Natural killer cell (primary cell): ENCODE measurements at regions not wholly inside any gene's neighbourhood (a gene's known extent, or its start where the extent isn't known, plus 50 kb on each side); places are given as distances from the start of the nearest gene placed in this dataset.
A peak's percentile ranks its signal among the peaks of the same experiment; 100 is the strongest.
"Not testable (repeated sequence)": the region's sequence is repeated elsewhere in the genome, so short reads cannot be mapped to it uniquely, and the experiment has no call there.

ENCODE experiments used
- ATAC-seq, 3 donors: fragments of 150-1000 bp in 2 of 3; fragments of 200-7000 bp in 1 of 3; cut with Tn5 transposase; 1 replicate in 1 of 3; 2 replicates in 2 of 3; pipeline ENCODE4 v1.10.0; 2021; ENCODE audit warnings: mild to moderate bottlenecking in 2 of 3, moderate library complexity in 2 of 3
- DNase-seq, 2 donors: peaks; one replicate each; pipeline versions ENCODE4 v3.0.0 to v3.0.0-alpha.2; 2013 to 2021; ENCODE audit warnings: mixed read lengths in 1 of 2
- H3K27ac ChIP-seq: one replicate; pipeline ENCODE4 v1.5.1; 2013; ENCODE audit warnings: mild to moderate bottlenecking, low read length
- H3K27me3 ChIP-seq: one replicate; pipeline ENCODE4 v1.6.1; 2013; ENCODE audit warnings: low read length; ENCODE audit not compliant: control insufficient read depth, insufficient read depth
- H3K36me3 ChIP-seq: one replicate; pipeline ENCODE4 v1.6.1; 2013; ENCODE audit warnings: low read length; ENCODE audit not compliant: control insufficient read depth, insufficient read depth
- H3K4me1 ChIP-seq: one replicate; pipeline ENCODE4 v1.6.1; 2013; ENCODE audit warnings: low read length; ENCODE audit not compliant: control insufficient read depth, insufficient read depth
- H3K4me3 ChIP-seq: one replicate; pipeline ENCODE4 v1.5.1; 2013; ENCODE audit warnings: low read length
- H3K9me3 ChIP-seq: one replicate; pipeline ENCODE4 v1.6.1; 2013; ENCODE audit warnings: low read length; ENCODE audit not compliant: control insufficient read depth, insufficient read depth
- H3K27ac Mint-ChIP-seq, 2 donors: one replicate each; pipeline ENCODE4 v1.8.0; 2022; ENCODE audit warnings: mild to moderate bottlenecking in 2 of 2, mixed read lengths in 2 of 2, moderate library complexity in 1 of 2
- H3K27me3 Mint-ChIP-seq, 2 donors: one replicate each; pipeline ENCODE4 v1.8.0; 2022; ENCODE audit warnings: low read depth in 2 of 2, mixed read lengths in 2 of 2
- H3K36me3 Mint-ChIP-seq: one replicate; pipeline ENCODE4 v1.8.0; 2022; ENCODE audit warnings: mixed read lengths
- H3K4me1 Mint-ChIP-seq, 2 donors: one replicate each; pipeline ENCODE4 v1.8.0; 2022; ENCODE audit warnings: mixed read lengths in 2 of 2
- H3K4me3 Mint-ChIP-seq: one replicate; pipeline ENCODE4 v1.8.0; 2022; ENCODE audit warnings: mild to moderate bottlenecking, moderate library complexity, mixed read lengths
- H3K9me3 Mint-ChIP-seq, 2 donors: one replicate each; pipeline ENCODE4 v1.8.0; 2022; ENCODE audit warnings: mixed read lengths in 2 of 2
- WGBS: methylation state at CpG from one replicate; pipeline ENCODE4 v1.1.7; 2013; ENCODE audit warnings: missing lambda C conversion rate; ENCODE audit not compliant: insufficient coverage; 5-methylcytosine and 5-hydroxymethylcytosine counted together
- intact Hi-C: fragments of 100-400 bp; cut with micrococcal nuclease; formaldehyde crosslinking; loops from one replicate; pipeline ENCODE4 v1.14.2; 2022

GRCh38 chrX:222800-223513 is 58.2 kb upstream of the PLCXD1 start:
- not testable (repeated sequence) for H3K4me3 Mint-ChIP-seq, H3K9me3 Mint-ChIP-seq

GRCh38 chrX:223514-223854 is 57.7 kb upstream of the PLCXD1 start:
- H3K4me3 ChIP-seq, H3K4me1 ChIP-seq, H3K9me3 Mint-ChIP-seq, H3K27ac ChIP-seq, ATAC-seq, H3K27me3 ChIP-seq, H3K36me3 Mint-ChIP-seq, DNase-seq, H3K9me3 ChIP-seq, H3K4me3 Mint-ChIP-seq, H3K4me1 Mint-ChIP-seq, H3K27me3 Mint-ChIP-seq, H3K27ac Mint-ChIP-seq, intact Hi-C loops, H3K36me3 ChIP-seq: not testable (repeated sequence)
- WGBS, result no CpG with 5 or more reads among the region's 7 CpGs

More at GRCh38 chrX:222800-223513, 58.2 kb upstream of the PLCXD1 start:
- H3K36me3 ChIP-seq, H3K27ac ChIP-seq, intact Hi-C loops, H3K36me3 Mint-ChIP-seq, H3K27me3 Mint-ChIP-seq, DNase-seq, H3K4me1 ChIP-seq, H3K4me1 Mint-ChIP-seq, H3K27ac Mint-ChIP-seq, H3K4me3 ChIP-seq, H3K27me3 ChIP-seq, H3K9me3 ChIP-seq, ATAC-seq: not testable (repeated sequence)
- WGBS, result no CpG with 5 or more reads among the region's 11 CpGs

- H3K4me3 Mint-ChIP-seq, H3K27ac ChIP-seq, H3K27me3 ChIP-seq, H3K36me3 ChIP-seq, DNase-seq, H3K9me3 ChIP-seq, H3K36me3 Mint-ChIP-seq, H3K27ac Mint-ChIP-seq, H3K4me1 Mint-ChIP-seq, H3K4me1 ChIP-seq, intact Hi-C loops, H3K9me3 Mint-ChIP-seq, H3K4me3 ChIP-seq, H3K27me3 Mint-ChIP-seq: not testable (repeated sequence)
- peak; percentile 53 to 76 (median 62) for ATAC-seq
- WGBS, result no CpG with 5 or more reads among the region's 47 CpGs
Measured at GRCh38 chrX:226474-227164, 54.6 kb upstream of the PLCXD1 start.

GRCh38 chrX:227396-227795 is 53.8 kb upstream of the PLCXD1 start:
- H3K36me3 ChIP-seq, H3K36me3 Mint-ChIP-seq, ATAC-seq, H3K4me1 ChIP-seq, H3K4me3 ChIP-seq, H3K27ac ChIP-seq, H3K27me3 ChIP-seq, H3K4me1 Mint-ChIP-seq, H3K9me3 ChIP-seq, H3K27ac Mint-ChIP-seq, DNase-seq, H3K27me3 Mint-ChIP-seq, H3K9me3 Mint-ChIP-seq, intact Hi-C loops, H3K4me3 Mint-ChIP-seq: not testable (repeated sequence)
- no CpG with 5 or more reads among the region's 23 CpGs for WGBS
